NCI-H2227 (cell line): ENCODE measurements at regions not wholly inside any gene's neighbourhood (a gene's known extent, or its start where the extent isn't known, plus 50 kb on each side); places are given as distances from the start of the nearest gene placed in this dataset.
"Not testable (repeated sequence)": the region's sequence is repeated elsewhere in the genome, so short reads cannot be mapped to it uniquely, and the experiment has no call there.

Experiments used
- DNase-seq: peaks from one replicate; lab custom pipeline; 2025; ENCODE audit not compliant: unreplicated experiment; lab: John Stamatoyannopoulos, UW

GRCh38 chr9:80678906-80679305, 1010.4 kb downstream of the TLE1 start:
- DNase-seq, result no peak

GRCh38 chr9:80673496-80673895, 1015.9 kb downstream of the TLE1 start:
- DNase-seq, result no peak

- no peak for DNase-seq
Observed at GRCh38 chr9:80665479-80665878, 1023.9 kb downstream of the TLE1 start.

GRCh38 chr9:80664327-80665210, 1024.8 kb downstream of the TLE1 start:
- DNase-seq, result no peak

GRCh38 chr9:80659751-80660150, 1029.6 kb downstream of the TLE1 start:
- DNase-seq, result not testable (repeated sequence)

- no peak for DNase-seq
Observed at GRCh38 chr9:80651044-80651443, 1038.3 kb downstream of the TLE1 start.

GRCh38 chr9:80649496-80649895, 1039.9 kb downstream of the TLE1 start:
- DNase-seq, result no peak

GRCh38 chr9:80649001-80649420, 1040.3 kb downstream of the TLE1 start:
- DNase-seq, result no peak

- no peak for DNase-seq
Observed at GRCh38 chr9:80648336-80648735, 1041.0 kb downstream of the TLE1 start.

- DNase-seq, result no peak
Observed at GRCh38 chr9:80646211-80646610, 1043.1 kb downstream of the TLE1 start.

GRCh38 chr9:80644044-80644443, 1045.3 kb downstream of the TLE1 start:
- DNase-seq, result no peak

GRCh38 chr9:80635065-80635464, 1054.3 kb downstream of the TLE1 start:
- DNase-seq, result no peak

GRCh38 chr9:80632041-80632440, 1057.3 kb downstream of the TLE1 start:
- no peak for DNase-seq

- DNase-seq, result no peak
Observed at GRCh38 chr9:80622508-80622907, 1050.7 kb downstream of the TLE4 start.

- no peak for DNase-seq
Observed at GRCh38 chr9:80619356-80619755, 1047.6 kb downstream of the TLE4 start.

GRCh38 chr9:80615964-80616363, 1044.2 kb downstream of the TLE4 start:
- no peak for DNase-seq

GRCh38 chr9:80605793-80606192, 1034.0 kb downstream of the TLE4 start:
- DNase-seq, result no peak

GRCh38 chr9:80605129-80605528, 1033.4 kb downstream of the TLE4 start:
- DNase-seq, result peak; percentile 29

- DNase-seq, result no peak
Observed at GRCh38 chr9:80602291-80602690, 1030.5 kb downstream of the TLE4 start.

GRCh38 chr9:80596579-80596978, 1024.8 kb downstream of the TLE4 start:
- no peak for DNase-seq

- no peak for DNase-seq
Observed at GRCh38 chr9:80595192-80595591, 1023.4 kb downstream of the TLE4 start.

- DNase-seq, result no peak
Observed at GRCh38 chr9:80592413-80592812, 1020.6 kb downstream of the TLE4 start.

GRCh38 chr9:80586786-80587330, 1015.1 kb downstream of the TLE4 start:
- DNase-seq, result no peak
